DOHH2 (cell line): ENCODE measurements at regions not wholly inside any gene's neighbourhood (a gene's known extent, or its start where the extent isn't known, plus 50 kb on each side); places are given as distances from the start of the nearest gene placed in this dataset.

ENCODE experiments used
- H3F3A ChIP-seq: fragments of 200-600 bp; sonication (generic), shearing (Covaris generic); 2 replicates; pipeline ENCODE4 v1.6.0; 2016; ENCODE audit warnings: antibody characterized with exemption, mild to moderate bottlenecking; ENCODE audit not compliant: control insufficient read depth, insufficient read depth
- H3K27ac ChIP-seq: fragments of 200-600 bp; sonication (generic); 2 replicates; pipeline ENCODE4 v1.5.1; 2014; ENCODE audit warnings: low read depth, mild to moderate bottlenecking, low read length, moderate library complexity
- H3K27me3 ChIP-seq: fragments of 200-600 bp; sonication (generic); 2 replicates; pipeline ENCODE4 v1.6.1; 2014; ENCODE audit warnings: mild to moderate bottlenecking, low read length, mixed read lengths; ENCODE audit not compliant: control insufficient read depth
- H3K36me3 ChIP-seq: fragments of 200-600 bp; sonication (generic); 2 replicates; pipeline ENCODE4 v1.6.1; 2014; ENCODE audit warnings: mild to moderate bottlenecking, low read length, moderate library complexity, mixed read lengths; ENCODE audit not compliant: control insufficient read depth
- H3K4me1 ChIP-seq: fragments of 200-600 bp; sonication (generic); 2 replicates; pipeline ENCODE4 v1.6.1; 2014; ENCODE audit warnings: mild to moderate bottlenecking, low read length, mixed read lengths; ENCODE audit not compliant: control insufficient read depth
- H3K4me2 ChIP-seq: fragments of 200-600 bp; sonication (generic); 2 replicates; pipeline ENCODE4 v1.6.0; 2014; ENCODE audit warnings: mild to moderate bottlenecking, low read length, moderate library complexity
- H3K4me3 ChIP-seq: fragments of 200-600 bp; sonication (generic); 2 replicates; pipeline ENCODE4 v1.5.1; 2014; ENCODE audit warnings: mild to moderate bottlenecking, low read length, mixed read lengths
- H3K79me2 ChIP-seq: fragments of 200-600 bp; sonication (generic); 2 replicates; pipeline ENCODE4 v1.6.1; 2014; ENCODE audit warnings: mild to moderate bottlenecking, low read length, mixed read lengths; ENCODE audit not compliant: control insufficient read depth
- H3K9me2 ChIP-seq: fragments of 200-600 bp; sonication (generic); replicated peaks from 2 replicates; pipeline ENCODE4 v1.6.1; 2014; ENCODE audit warnings: mild to moderate bottlenecking, low read length, mixed read lengths; ENCODE audit not compliant: control insufficient read depth
- H3K9me3 ChIP-seq: fragments of 200-600 bp; sonication (generic); 2 replicates; pipeline ENCODE4 v1.6.1; 2014; ENCODE audit warnings: antibody characterized with exemption, low read length, mixed read lengths; ENCODE audit not compliant: control insufficient read depth, insufficient read depth
- H4K20me1 ChIP-seq: fragments of 200-600 bp; sonication (generic); 2 replicates; pipeline ENCODE4 v1.6.0; 2014; ENCODE audit warnings: low read depth, mild to moderate bottlenecking, antibody characterized with exemption, low read length, moderate library complexity; ENCODE audit not compliant: control insufficient read depth, insufficient read depth
- EZH2phosphoT487 ChIP-seq: fragments of 200-600 bp; sonication (generic); IDR thresholded peaks from 2 replicates; pipeline ENCODE4 v1.6.1; 2017; ENCODE audit warnings: borderline replicate concordance, mild to moderate bottlenecking, antibody characterized with exemption, low read length, moderate library complexity, mixed read lengths
- TF ChIP-seq, protein P1 (sequence below): fragments of 200-600 bp; sonication (generic); IDR thresholded peaks from one replicate; pipeline ENCODE4 v1.5.1; 2014; ENCODE audit warnings: antibody characterized with exemption, mild to moderate bottlenecking, low read depth, low read length; ENCODE audit not compliant: poor library complexity, severe bottlenecking

GRCh38 chr13:86986448-86986847 is 684.7 kb upstream of the SLITRK5 start:
- no peak overlapping the region for H3K27ac ChIP-seq
- no peaks in the 10 kb centered on the region for H4K20me1 ChIP-seq
- no peak for TF ChIP-seq EZH2phosphoT487
- TF ChIP-seq, protein P1, sequence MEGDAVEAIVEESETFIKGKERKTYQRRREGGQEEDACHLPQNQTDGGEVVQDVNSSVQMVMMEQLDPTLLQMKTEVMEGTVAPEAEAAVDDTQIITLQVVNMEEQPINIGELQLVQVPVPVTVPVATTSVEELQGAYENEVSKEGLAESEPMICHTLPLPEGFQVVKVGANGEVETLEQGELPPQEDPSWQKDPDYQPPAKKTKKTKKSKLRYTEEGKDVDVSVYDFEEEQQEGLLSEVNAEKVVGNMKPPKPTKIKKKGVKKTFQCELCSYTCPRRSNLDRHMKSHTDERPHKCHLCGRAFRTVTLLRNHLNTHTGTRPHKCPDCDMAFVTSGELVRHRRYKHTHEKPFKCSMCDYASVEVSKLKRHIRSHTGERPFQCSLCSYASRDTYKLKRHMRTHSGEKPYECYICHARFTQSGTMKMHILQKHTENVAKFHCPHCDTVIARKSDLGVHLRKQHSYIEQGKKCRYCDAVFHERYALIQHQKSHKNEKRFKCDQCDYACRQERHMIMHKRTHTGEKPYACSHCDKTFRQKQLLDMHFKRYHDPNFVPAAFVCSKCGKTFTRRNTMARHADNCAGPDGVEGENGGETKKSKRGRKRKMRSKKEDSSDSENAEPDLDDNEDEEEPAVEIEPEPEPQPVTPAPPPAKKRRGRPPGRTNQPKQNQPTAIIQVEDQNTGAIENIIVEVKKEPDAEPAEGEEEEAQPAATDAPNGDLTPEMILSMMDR, result no peak
- H3K4me1 ChIP-seq, result no peaks in the 10 kb centered on the region
- H3K4me3 ChIP-seq, result no peak overlapping the region
- H3K4me2 ChIP-seq, result no peak overlapping the region
- H3F3A ChIP-seq, result no peaks in the 10 kb centered on the region
- no peaks in the 10 kb centered on the region for H3K9me2 ChIP-seq
- no peaks in the 10 kb centered on the region for H3K9me3 ChIP-seq
- no peaks in the 10 kb centered on the region for H3K36me3 ChIP-seq
- H3K27me3 ChIP-seq, result no peaks in the 10 kb centered on the region
- H3K79me2 ChIP-seq, result no peaks in the 10 kb centered on the region

- no peak overlapping the region for H3K4me2 ChIP-seq
- H3K27me3 ChIP-seq, result no peaks in the 10 kb centered on the region
- H3K27ac ChIP-seq, result no peak overlapping the region
- no peak overlapping the region for H3K4me3 ChIP-seq
- no peaks in the 10 kb centered on the region for H4K20me1 ChIP-seq
- no peaks in the 10 kb centered on the region for H3K36me3 ChIP-seq
- H3K79me2 ChIP-seq, result no peaks in the 10 kb centered on the region
- H3K9me2 ChIP-seq, result no peaks in the 10 kb centered on the region
- no peaks in the 10 kb centered on the region for H3K4me1 ChIP-seq
- TF ChIP-seq EZH2phosphoT487, result no peak
- TF ChIP-seq, protein P1, result no peak
- H3F3A ChIP-seq, result no peaks in the 10 kb centered on the region
- no peaks in the 10 kb centered on the region; the same call in 1 of the 2 replicates for H3K9me3 ChIP-seq
These were observed 678.9 kb upstream of the SLITRK5 start for GRCh38 chr13:86992251-86992650.

GRCh38 chr13:87003265-87003664 is 667.9 kb upstream of the SLITRK5 start:
- no peaks in the 10 kb centered on the region for H3K4me1 ChIP-seq
- H3K27me3 ChIP-seq, result no peaks in the 10 kb centered on the region
- H3K9me3 ChIP-seq, result no peaks in the 10 kb centered on the region
- no peak overlapping the region for H3K4me2 ChIP-seq
- no peak overlapping the region for H3K4me3 ChIP-seq
- H3K27ac ChIP-seq, result no peak overlapping the region
- H4K20me1 ChIP-seq, result no peaks in the 10 kb centered on the region
- no peaks in the 10 kb centered on the region for H3K36me3 ChIP-seq
- H3K9me2 ChIP-seq, result no peaks in the 10 kb centered on the region
- H3F3A ChIP-seq, result no peaks in the 10 kb centered on the region
- no peaks in the 10 kb centered on the region for H3K79me2 ChIP-seq
- no peak for TF ChIP-seq EZH2phosphoT487
- TF ChIP-seq, protein P1, result no peak

DNA sequence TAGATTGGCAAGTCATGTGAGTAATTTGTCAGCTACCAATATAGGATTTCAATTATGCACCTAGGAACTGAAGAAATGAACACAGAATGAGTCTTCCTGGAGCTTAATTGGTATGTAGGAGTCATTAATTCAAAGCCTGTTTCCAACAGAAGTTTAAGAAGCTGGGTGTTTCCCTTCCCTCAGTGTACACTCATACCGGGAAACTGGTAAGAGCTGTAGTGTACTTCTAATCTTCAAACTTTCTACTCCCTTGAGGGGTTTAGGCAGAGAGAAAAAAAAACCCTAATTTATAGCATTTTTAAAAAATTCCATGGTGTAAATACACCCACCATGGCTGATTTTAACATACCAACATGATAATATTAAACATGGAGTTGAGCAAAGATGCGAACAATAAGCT is 665.7 kb upstream of the SLITRK5 start:
- Histone ChIP-seq H3K79me2 (no peaks in the 10 kb centered on the region), H3K4me2 (no peak overlapping the region), H3K4me1 (no peaks in the 10 kb centered on the region), H3K27me3 (no peaks in the 10 kb centered on the region), H4K20me1 (no peaks in the 10 kb centered on the region), H3K27ac (no peak overlapping the region), H3K9me3 (peaks cover 5% of the 10 kb centered on the region; the same call in 1 of the 2 replicates), H3K4me3 (no peak overlapping the region), H3K36me3 (no peaks in the 10 kb centered on the region), H3F3A (no peaks in the 10 kb centered on the region), H3K9me2 (no peaks in the 10 kb centered on the region)
- TF ChIP-seq, protein P1, result no peak
- TF ChIP-seq EZH2phosphoT487, result no peak
